ENCODE measurements at regions not wholly inside any gene's neighbourhood (a gene's known extent, or its start where the extent isn't known, plus 50 kb on each side); places are given as distances from the start of the nearest gene placed in this dataset.

GRCh38 chr9:115482747-115483146, 364.8 kb upstream of the TNC start:
- TF ChIP-seq TEAD4 (CRISPR knock-in tag; IDR thresholded peaks at IDR 0.05) (no peak), CTCF (IDR thresholded peaks at IDR 0.05) (no peak), ESRRA (CRISPR knock-in tag; IDR thresholded peaks at IDR 0.05; ENCODE audit: borderline replicate concordance) (no peak), MLX (CRISPR knock-in tag; IDR thresholded peaks at IDR 0.05) (no peak), RORB (CRISPR knock-in tag; IDR thresholded peaks at IDR 0.05) (no peak), NFE2L1 (CRISPR knock-in tag; IDR thresholded peaks at IDR 0.05) (no peak), ZNF423 (CRISPR knock-in tag; IDR thresholded peaks at IDR 0.05) (no peak), SMAD3 (CRISPR knock-in tag; IDR thresholded peaks at IDR 0.05; ENCODE audit: borderline replicate concordance) (no peak), E2F4 (CRISPR knock-in tag; IDR thresholded peaks at IDR 0.05; ENCODE audit: borderline replicate concordance, low read depth) (no peak), ZNF232 (CRISPR knock-in tag; IDR thresholded peaks at IDR 0.05) (no peak), CREB1 (CRISPR knock-in tag; IDR thresholded peaks at IDR 0.05) (no peak)
- TF ChIP-seq, protein P1, sequence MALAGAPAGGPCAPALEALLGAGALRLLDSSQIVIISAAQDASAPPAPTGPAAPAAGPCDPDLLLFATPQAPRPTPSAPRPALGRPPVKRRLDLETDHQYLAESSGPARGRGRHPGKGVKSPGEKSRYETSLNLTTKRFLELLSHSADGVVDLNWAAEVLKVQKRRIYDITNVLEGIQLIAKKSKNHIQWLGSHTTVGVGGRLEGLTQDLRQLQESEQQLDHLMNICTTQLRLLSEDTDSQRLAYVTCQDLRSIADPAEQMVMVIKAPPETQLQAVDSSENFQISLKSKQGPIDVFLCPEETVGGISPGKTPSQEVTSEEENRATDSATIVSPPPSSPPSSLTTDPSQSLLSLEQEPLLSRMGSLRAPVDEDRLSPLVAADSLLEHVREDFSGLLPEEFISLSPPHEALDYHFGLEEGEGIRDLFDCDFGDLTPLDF (CRISPR knock-in tag; IDR thresholded peaks at IDR 0.05) = no peak
- TF ChIP-seq, protein P2, sequence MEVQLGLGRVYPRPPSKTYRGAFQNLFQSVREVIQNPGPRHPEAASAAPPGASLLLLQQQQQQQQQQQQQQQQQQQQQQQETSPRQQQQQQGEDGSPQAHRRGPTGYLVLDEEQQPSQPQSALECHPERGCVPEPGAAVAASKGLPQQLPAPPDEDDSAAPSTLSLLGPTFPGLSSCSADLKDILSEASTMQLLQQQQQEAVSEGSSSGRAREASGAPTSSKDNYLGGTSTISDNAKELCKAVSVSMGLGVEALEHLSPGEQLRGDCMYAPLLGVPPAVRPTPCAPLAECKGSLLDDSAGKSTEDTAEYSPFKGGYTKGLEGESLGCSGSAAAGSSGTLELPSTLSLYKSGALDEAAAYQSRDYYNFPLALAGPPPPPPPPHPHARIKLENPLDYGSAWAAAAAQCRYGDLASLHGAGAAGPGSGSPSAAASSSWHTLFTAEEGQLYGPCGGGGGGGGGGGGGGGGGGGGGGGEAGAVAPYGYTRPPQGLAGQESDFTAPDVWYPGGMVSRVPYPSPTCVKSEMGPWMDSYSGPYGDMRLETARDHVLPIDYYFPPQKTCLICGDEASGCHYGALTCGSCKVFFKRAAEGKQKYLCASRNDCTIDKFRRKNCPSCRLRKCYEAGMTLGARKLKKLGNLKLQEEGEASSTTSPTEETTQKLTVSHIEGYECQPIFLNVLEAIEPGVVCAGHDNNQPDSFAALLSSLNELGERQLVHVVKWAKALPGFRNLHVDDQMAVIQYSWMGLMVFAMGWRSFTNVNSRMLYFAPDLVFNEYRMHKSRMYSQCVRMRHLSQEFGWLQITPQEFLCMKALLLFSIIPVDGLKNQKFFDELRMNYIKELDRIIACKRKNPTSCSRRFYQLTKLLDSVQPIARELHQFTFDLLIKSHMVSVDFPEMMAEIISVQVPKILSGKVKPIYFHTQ (CRISPR knock-in tag; IDR thresholded peaks at IDR 0.05) = peak; percentile 51; the same call in 1 of the 2 replicates
